Astrocyte (in vitro differentiated cells and primary cell): ENCODE measurements at regions not wholly inside any gene's neighbourhood (a gene's known extent, or its start where the extent isn't known, plus 50 kb on each side); places are given as distances from the start of the nearest gene placed in this dataset.

Experiments used
- DNase-seq: peaks from one replicate; pipeline ENCODE4 v3.0.0-alpha.2; 2010; ENCODE audit warnings: low read depth
- FAIRE-seq: peaks from 2 replicates; lab custom pipeline; 2011; peaks lifted over from hg19 to GRCh38; lab: Jason Lieb, UNC
- H2AFZ ChIP-seq: 2 replicates; pipeline ENCODE4 v1.6.0; 2012; ENCODE audit warnings: low read depth, low read length, inconsistent platforms
- H3K27ac ChIP-seq: 2 replicates; pipeline ENCODE4 v1.5.1; 2011; ENCODE audit warnings: low read depth, low read length, inconsistent platforms
- H3K27me3 ChIP-seq: 2 replicates; pipeline ENCODE4 v1.6.0; 2011; ENCODE audit warnings: low read length, inconsistent platforms; ENCODE audit not compliant: insufficient read depth
- H3K36me3 ChIP-seq: 2 replicates; pipeline ENCODE4 v1.5.1; 2011; ENCODE audit warnings: low read length, inconsistent platforms; ENCODE audit not compliant: insufficient read depth
- H3K4me1 ChIP-seq: 2 replicates; pipeline ENCODE4 v1.5.1; 2011; ENCODE audit warnings: low read length, inconsistent platforms; ENCODE audit not compliant: insufficient read depth
- H3K4me2 ChIP-seq: 2 replicates; pipeline ENCODE4 v1.6.0; 2012; ENCODE audit warnings: low read length, inconsistent platforms
- H3K4me3 ChIP-seq: 2 replicates; pipeline ENCODE4 v1.5.1; 2011; ENCODE audit warnings: low read depth, mild to moderate bottlenecking, low read length, inconsistent platforms; ENCODE audit not compliant: insufficient read depth
- H3K79me2 ChIP-seq: 2 replicates; pipeline ENCODE4 v1.6.0; 2012; ENCODE audit warnings: mild to moderate bottlenecking, low read length, inconsistent platforms; ENCODE audit not compliant: insufficient read depth
- H3K9ac ChIP-seq: 2 replicates; pipeline ENCODE4 v1.6.0; 2012; ENCODE audit warnings: mild to moderate bottlenecking, low read length, inconsistent platforms
- H3K9me3 ChIP-seq: 2 replicates; pipeline ENCODE4 v1.5.1; 2012; ENCODE audit warnings: low read depth, mild to moderate bottlenecking, low read length, inconsistent platforms; ENCODE audit not compliant: insufficient read depth
- H4K20me1 ChIP-seq: 2 replicates; pipeline ENCODE4 v1.6.0; 2012; ENCODE audit warnings: low read length, inconsistent platforms; ENCODE audit not compliant: insufficient read depth
- H3K27ac Mint-ChIP-seq: one replicate; pipeline ENCODE4 v1.8.0; 2021; ENCODE audit warnings: mild to moderate bottlenecking, mixed read lengths; ENCODE audit not compliant: unreplicated experiment
- H3K27me3 Mint-ChIP-seq: one replicate; pipeline ENCODE4 v1.8.0; 2021; ENCODE audit warnings: low read depth, mixed read lengths; ENCODE audit not compliant: unreplicated experiment
- H3K36me3 Mint-ChIP-seq: one replicate; pipeline ENCODE4 v1.8.0; 2021; ENCODE audit warnings: low read depth, mixed read lengths; ENCODE audit not compliant: unreplicated experiment
- H3K4me1 Mint-ChIP-seq: one replicate; pipeline ENCODE4 v1.8.0; 2021; ENCODE audit warnings: low read depth, mixed read lengths; ENCODE audit not compliant: unreplicated experiment
- H3K4me3 Mint-ChIP-seq: one replicate; pipeline ENCODE4 v1.8.0; 2021; ENCODE audit warnings: mild to moderate bottlenecking, moderate library complexity, mixed read lengths; ENCODE audit not compliant: unreplicated experiment
- H3K9me3 Mint-ChIP-seq: one replicate; pipeline ENCODE4 v1.8.0; 2021; ENCODE audit warnings: mild to moderate bottlenecking, mixed read lengths; ENCODE audit not compliant: unreplicated experiment
- EZH2 ChIP-seq: IDR thresholded peaks from 2 replicates; pipeline ENCODE4 v1.6.1; 2012; ENCODE audit warnings: mild to moderate bottlenecking, low read length, inconsistent platforms; ENCODE audit not compliant: insufficient read depth
- TF ChIP-seq, protein P1 (sequence below): IDR thresholded peaks from 2 replicates; pipeline ENCODE4 v1.5.1; 2011; ENCODE audit warnings: low read depth, mild to moderate bottlenecking, inconsistent platforms, low read length, moderate library complexity; ENCODE audit not compliant: insufficient read depth

DNA sequence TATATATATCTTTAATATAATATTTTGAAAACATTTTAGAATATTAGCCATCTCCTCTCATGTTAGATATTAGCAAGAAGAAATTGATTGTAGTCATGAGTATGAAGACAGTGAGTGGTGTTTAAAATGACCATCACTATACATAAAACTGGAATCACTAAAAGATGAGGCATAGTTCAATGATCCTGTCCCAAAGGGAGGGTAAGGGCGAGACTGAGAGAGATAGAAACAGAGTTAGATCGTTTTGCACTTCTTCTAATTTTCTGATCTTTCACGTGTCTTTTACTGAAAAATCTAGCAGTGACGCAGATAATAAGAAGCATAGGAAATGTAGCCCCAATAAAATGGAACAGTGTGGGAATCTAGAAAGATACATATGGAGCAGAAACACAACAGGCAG is 627.4 kb downstream of the SLC16A7 start:
- Histone ChIP-seq H4K20me1 (no peaks in the 10 kb centered on the region), H3K27me3 (no peaks in the 10 kb centered on the region), H3K79me2 (no peaks in the 10 kb centered on the region), H3K4me1 (no peaks in the 10 kb centered on the region), H3K27ac (no peak overlapping the region), H3K9ac (no peak overlapping the region), H3K9me3 (no peaks in the 10 kb centered on the region), H2AFZ (no peak overlapping the region), H3K4me3 (no peak overlapping the region), H3K4me2 (no peak overlapping the region), H3K36me3 (no peaks in the 10 kb centered on the region)
- Mint-ChIP-seq H3K9me3 (no peaks in the 10 kb centered on the region), H3K27ac (no peak overlapping the region), H3K4me3 (no peak overlapping the region), H3K36me3 (no peaks in the 10 kb centered on the region), H3K4me1 (no peaks in the 10 kb centered on the region), H3K27me3 (no peaks in the 10 kb centered on the region)
- no peak for FAIRE-seq
- DNase-seq, result no peak
- TF ChIP-seq, protein P1, sequence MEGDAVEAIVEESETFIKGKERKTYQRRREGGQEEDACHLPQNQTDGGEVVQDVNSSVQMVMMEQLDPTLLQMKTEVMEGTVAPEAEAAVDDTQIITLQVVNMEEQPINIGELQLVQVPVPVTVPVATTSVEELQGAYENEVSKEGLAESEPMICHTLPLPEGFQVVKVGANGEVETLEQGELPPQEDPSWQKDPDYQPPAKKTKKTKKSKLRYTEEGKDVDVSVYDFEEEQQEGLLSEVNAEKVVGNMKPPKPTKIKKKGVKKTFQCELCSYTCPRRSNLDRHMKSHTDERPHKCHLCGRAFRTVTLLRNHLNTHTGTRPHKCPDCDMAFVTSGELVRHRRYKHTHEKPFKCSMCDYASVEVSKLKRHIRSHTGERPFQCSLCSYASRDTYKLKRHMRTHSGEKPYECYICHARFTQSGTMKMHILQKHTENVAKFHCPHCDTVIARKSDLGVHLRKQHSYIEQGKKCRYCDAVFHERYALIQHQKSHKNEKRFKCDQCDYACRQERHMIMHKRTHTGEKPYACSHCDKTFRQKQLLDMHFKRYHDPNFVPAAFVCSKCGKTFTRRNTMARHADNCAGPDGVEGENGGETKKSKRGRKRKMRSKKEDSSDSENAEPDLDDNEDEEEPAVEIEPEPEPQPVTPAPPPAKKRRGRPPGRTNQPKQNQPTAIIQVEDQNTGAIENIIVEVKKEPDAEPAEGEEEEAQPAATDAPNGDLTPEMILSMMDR, result no peak
- TF ChIP-seq EZH2, result no peak

DNA sequence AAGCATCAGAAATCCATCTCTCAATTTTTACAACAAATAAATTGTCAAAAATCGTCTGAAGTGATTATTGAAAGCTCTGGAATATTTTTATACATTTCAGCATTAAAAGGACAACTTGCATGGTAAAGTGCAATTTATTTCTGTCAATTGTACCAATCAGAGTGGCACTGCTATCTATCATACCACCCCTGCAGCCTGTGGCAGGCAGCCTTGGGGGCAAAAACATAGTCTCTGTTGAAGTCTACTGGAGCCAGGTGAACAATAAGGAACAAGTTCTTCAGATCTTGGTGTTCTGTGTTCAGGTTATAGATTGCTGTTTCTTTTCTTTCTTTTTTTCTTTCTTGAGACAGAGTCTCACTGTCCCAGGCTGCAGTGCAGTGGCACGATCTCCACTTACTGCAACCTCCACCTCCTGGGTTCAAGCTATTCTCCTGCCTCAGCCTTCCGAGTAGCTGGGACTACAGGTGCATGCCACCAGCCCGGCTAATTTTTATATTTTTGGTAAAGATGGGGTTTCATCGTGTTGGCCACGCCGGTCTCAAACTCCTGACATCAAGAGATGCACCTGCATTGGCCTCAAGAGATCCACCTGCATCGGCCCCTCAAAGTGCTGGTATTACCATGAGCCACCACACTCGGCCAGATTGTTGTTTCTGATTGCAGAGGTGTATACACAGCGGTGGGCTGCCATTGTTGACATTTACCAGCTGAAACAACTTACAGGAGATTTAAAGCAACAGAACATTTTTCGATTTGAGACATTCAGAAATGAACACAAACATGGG is 629.6 kb downstream of the SLC16A7 start:
- no peaks in the 10 kb centered on the region for H3K4me1 ChIP-seq
- Mint-ChIP-seq H3K36me3 (no peaks in the 10 kb centered on the region), H3K4me1 (peaks cover 4% of the 10 kb centered on the region), H3K4me3 (no peak overlapping the region), H3K27ac (no peak overlapping the region), H3K27me3 (no peaks in the 10 kb centered on the region), H3K9me3 (no peaks in the 10 kb centered on the region)
- TF ChIP-seq EZH2, result no peak
- TF ChIP-seq, protein P1, result no peak
- no peak overlapping the region for H3K4me2 ChIP-seq
- H3K9ac ChIP-seq, result no peak overlapping the region
- DNase-seq (no peak), FAIRE-seq (no peak)
- H4K20me1 ChIP-seq, result no peaks in the 10 kb centered on the region
- no peaks in the 10 kb centered on the region for H3K9me3 ChIP-seq
- no peaks in the 10 kb centered on the region for H3K27me3 ChIP-seq
- no peak overlapping the region for H3K27ac ChIP-seq
- H3K4me3 ChIP-seq, result no peak overlapping the region
- H3K79me2 ChIP-seq, result no peaks in the 10 kb centered on the region
- no peaks in the 10 kb centered on the region for H3K36me3 ChIP-seq
- no peak overlapping the region for H2AFZ ChIP-seq

DNA sequence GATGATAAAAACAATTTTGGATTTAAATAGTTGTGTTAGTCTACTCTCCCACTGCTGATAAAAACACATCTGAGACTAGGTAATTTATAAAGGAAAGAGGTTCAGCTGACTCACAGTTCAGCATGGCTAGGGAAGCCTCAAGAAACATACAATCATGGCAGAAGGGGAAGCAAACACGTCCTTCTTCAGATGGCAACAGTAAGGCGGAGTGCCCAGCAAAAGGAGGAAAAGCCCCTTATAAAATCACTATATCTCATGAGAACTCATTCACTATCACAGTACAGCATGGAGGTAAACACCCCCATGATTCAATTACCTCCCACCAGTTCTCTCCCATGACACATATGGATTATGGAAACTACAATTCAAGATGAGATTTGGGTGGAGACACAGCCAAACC is 632.1 kb downstream of the SLC16A7 start:
- H3K4me3 ChIP-seq, result no peak overlapping the region
- H3K36me3 ChIP-seq, result no peaks in the 10 kb centered on the region
- Mint-ChIP-seq H3K9me3 (no peaks in the 10 kb centered on the region), H3K27me3 (no peaks in the 10 kb centered on the region), H3K4me1 (peaks cover 9% of the 10 kb centered on the region), H3K4me3 (no peak overlapping the region), H3K27ac (no peak overlapping the region), H3K36me3 (no peaks in the 10 kb centered on the region)
- no peaks in the 10 kb centered on the region for H4K20me1 ChIP-seq
- H3K27ac ChIP-seq, result no peak overlapping the region
- no peaks in the 10 kb centered on the region for H3K9me3 ChIP-seq
- H2AFZ ChIP-seq, result no peak overlapping the region
- TF ChIP-seq EZH2, result no peak
- TF ChIP-seq, protein P1, result no peak
- H3K4me2 ChIP-seq, result no peak overlapping the region
- no peak for DNase-seq
- no peak overlapping the region for H3K9ac ChIP-seq
- no peaks in the 10 kb centered on the region for H3K79me2 ChIP-seq
- no peaks in the 10 kb centered on the region for H3K27me3 ChIP-seq
- FAIRE-seq, result no peak
- H3K4me1 ChIP-seq, result no peaks in the 10 kb centered on the region
